Ovary (tissue), 7 donors: ENCODE measurements at regions not wholly inside any gene's neighbourhood (a gene's known extent, or its start where the extent isn't known, plus 50 kb on each side); places are given as distances from the start of the nearest gene placed in this dataset.

Experiments
- DNase-seq, 5 donors: peaks; one replicate each; pipeline ENCODE4 v3.0.0-alpha.2; 2019 to 2020
- H3K27ac ChIP-seq, 2 donors: fragments of 200-600 bp; one replicate each; pipeline versions ENCODE4 v1.5.1 to v1.8.0; 2019 to 2022
- H3K27me3 ChIP-seq: fragments of 200-600 bp; one replicate; pipeline ENCODE4 v1.8.0; 2022
- H3K36me3 ChIP-seq: fragments of 200-600 bp; sonication (generic); one replicate; pipeline ENCODE4 v1.5.1; 2019
- H3K4me1 ChIP-seq: one replicate; pipeline ENCODE4 v1.8.1; 2013; ENCODE audit warnings: mild to moderate bottlenecking, moderate library complexity; ENCODE audit not compliant: insufficient read depth
- H3K4me3 ChIP-seq: fragments of 200-600 bp; sonication (generic); one replicate; pipeline ENCODE4 v1.5.1; 2017
- H3K9me3 ChIP-seq, 2 donors: fragments of 200-600 bp in 1 of 2; sonication (generic) in 1 of 2; one replicate each; pipeline versions ENCODE4 v1.5.1 to v1.8.1; 2013 to 2019; ENCODE audit warnings: mild to moderate bottlenecking in 1 of 2, moderate library complexity in 1 of 2
- EP300 ChIP-seq: sonication (generic); formaldehyde crosslinking; IDR thresholded peaks from one replicate; pipeline ENCODE4 v1.6.1; 2017; ENCODE audit warnings: antibody characterized with exemption
- POLR2A ChIP-seq: fragments of 450-650 bp; IDR thresholded peaks from one replicate; pipeline ENCODE4 v1.6.1; 2017; ENCODE audit warnings: antibody characterized with exemption, mild to moderate bottlenecking, moderate library complexity
- WGBS, 3 donors: extraction: QIAGEN DNeasy Blood & Tissue Kit in 1 of 3; methylation state at CpG; one replicate each; pipeline versions ENCODE4 v1.1.5 to v1.1.7; 2013 to 2017; 5-methylcytosine and 5-hydroxymethylcytosine counted together
- intact Hi-C, 4 donors: fragments of 100-400 bp; cut with DNase I; formaldehyde crosslinking; loops; one replicate each; pipeline versions ENCODE4 v1.11.0 to v1.15.1; 2022 to 2023
- TF ChIP-seq, protein P1 (sequence below), 3 donors: fragments of 450-650 bp in 2 of 3; fragments of 200-600 bp in 1 of 3; IDR thresholded peaks; one replicate each; pipeline versions ENCODE4 v1.5.1 to v1.8.0; 2016 to 2022; ENCODE audit warnings: antibody characterized with exemption in 3 of 3, mild to moderate bottlenecking in 1 of 3
- donor health status: DM: no; HTN: no; CAD: no; lungs with moderate emphysema.
- donor health status: DM: no; HTN: no; CAD: no.
- donor health status: Bipolar disorder and iron deficiency.
- donor health status: DM: no; HTN: no; CAD: no.
- donor health status: DM: yes; HTN: yes; CAD: no.

- Histone ChIP-seq H3K9me3 (no peaks in the 10 kb centered on the region), H3K4me3 (no peak overlapping the region), H3K27me3 (no peaks in the 10 kb centered on the region), H3K27ac (no peak overlapping the region), H3K36me3 (no peaks in the 10 kb centered on the region), H3K4me1 (peaks cover 3% of the 10 kb centered on the region)
- 45 to 61% (median 56%) methylated on average over 6 of the region's 6 CpGs for WGBS, 3 donors
- TF ChIP-seq EP300 (no peak), POLR2A (no peak)
- TF ChIP-seq, protein P1, sequence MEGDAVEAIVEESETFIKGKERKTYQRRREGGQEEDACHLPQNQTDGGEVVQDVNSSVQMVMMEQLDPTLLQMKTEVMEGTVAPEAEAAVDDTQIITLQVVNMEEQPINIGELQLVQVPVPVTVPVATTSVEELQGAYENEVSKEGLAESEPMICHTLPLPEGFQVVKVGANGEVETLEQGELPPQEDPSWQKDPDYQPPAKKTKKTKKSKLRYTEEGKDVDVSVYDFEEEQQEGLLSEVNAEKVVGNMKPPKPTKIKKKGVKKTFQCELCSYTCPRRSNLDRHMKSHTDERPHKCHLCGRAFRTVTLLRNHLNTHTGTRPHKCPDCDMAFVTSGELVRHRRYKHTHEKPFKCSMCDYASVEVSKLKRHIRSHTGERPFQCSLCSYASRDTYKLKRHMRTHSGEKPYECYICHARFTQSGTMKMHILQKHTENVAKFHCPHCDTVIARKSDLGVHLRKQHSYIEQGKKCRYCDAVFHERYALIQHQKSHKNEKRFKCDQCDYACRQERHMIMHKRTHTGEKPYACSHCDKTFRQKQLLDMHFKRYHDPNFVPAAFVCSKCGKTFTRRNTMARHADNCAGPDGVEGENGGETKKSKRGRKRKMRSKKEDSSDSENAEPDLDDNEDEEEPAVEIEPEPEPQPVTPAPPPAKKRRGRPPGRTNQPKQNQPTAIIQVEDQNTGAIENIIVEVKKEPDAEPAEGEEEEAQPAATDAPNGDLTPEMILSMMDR (IDR thresholded peaks at IDR 0.05) = no peak
- peak in 2 of 5 donors; percentile 41 to 66 for DNase-seq
- intact Hi-C loops = no loop called here
These were observed 54.7 kb upstream of the EPS8L3 start for GRCh38 chr1:109818271-109818987.

- H3K27ac ChIP-seq = no peak overlapping the region
- intact Hi-C loops = no loop called here
These were observed 54.2 kb upstream of the EPS8L3 start for GRCh38 chr1:109817881-109818270.

GRCh38 chr1:109816975-109817535 is 53.3 kb upstream of the EPS8L3 start:
- Histone ChIP-seq H3K9me3 (no peaks in the 10 kb centered on the region), H3K36me3 (no peaks in the 10 kb centered on the region), H3K4me3 (no peak overlapping the region), H3K27ac (no peak overlapping the region), H3K4me1 (peaks cover 3% of the 10 kb centered on the region), H3K27me3 (no peaks in the 10 kb centered on the region)
- 97 to 98% (median 97%) methylated on average over 4 of the region's 4 CpGs for WGBS, 3 donors
- DNase-seq = peak in 1 of 5 donors; percentile 21
- TF ChIP-seq, protein P1 (IDR thresholded peaks at IDR 0.05) = no peak
- no peak for TF ChIP-seq POLR2A
- no peak for TF ChIP-seq EP300
- intact Hi-C loops = no loop called here

More at GRCh38 chr1:109817881-109818270, 54.2 kb upstream of the EPS8L3 start:
- Histone ChIP-seq H3K27me3 (no peaks in the 10 kb centered on the region), H3K4me3 (no peak overlapping the region), H3K36me3 (no peaks in the 10 kb centered on the region), H3K4me1 (peaks cover 3% of the 10 kb centered on the region), H3K9me3 (no peaks in the 10 kb centered on the region)
- TF ChIP-seq, protein P1 (IDR thresholded peaks at IDR 0.05) = no peak
- TF ChIP-seq POLR2A (no peak), EP300 (no peak)
- 90 to 100% (median 95%) methylated on average over 2 of the region's 2 CpGs for WGBS, 3 donors
- peak in 1 of 5 donors; percentile 18 for DNase-seq

DNA sequence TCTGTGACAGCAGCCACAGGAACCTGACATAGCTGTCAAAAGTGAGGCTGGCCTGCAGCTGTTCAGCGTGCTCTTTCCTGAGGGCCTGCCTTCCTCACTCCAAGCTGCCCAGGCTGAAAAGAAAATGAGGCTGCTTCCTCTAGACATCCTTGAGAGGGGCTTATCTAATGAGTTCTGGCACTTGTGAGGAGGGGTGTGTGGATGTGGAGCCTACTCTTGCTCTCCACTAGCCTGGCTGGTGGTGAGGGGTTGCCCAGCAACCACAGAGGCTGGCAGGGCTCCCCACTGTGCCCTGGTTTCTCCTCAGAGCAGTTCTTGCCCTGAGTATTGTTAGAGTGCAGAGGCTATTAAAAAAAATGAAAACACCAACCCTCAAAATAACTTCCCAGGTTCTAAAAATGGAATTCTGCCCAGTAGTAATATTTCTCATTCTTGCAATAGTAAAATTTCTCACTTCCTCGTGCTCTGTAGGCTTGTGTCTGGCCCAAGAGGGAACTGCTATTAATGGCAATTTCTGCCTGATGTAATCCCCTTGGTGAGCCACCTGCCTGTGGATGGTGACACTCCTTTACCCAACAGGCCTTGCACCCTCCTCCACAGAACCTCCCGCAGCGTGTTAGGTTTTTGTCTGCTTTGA is 52.6 kb upstream of the EPS8L3 start:
- DNase-seq = peak in 1 of 5 donors; percentile 36
- no peak overlapping the region for H3K27ac ChIP-seq
- H3K4me1 ChIP-seq = peaks cover 3% of the 10 kb centered on the region
- 18 to 41% (median 20%) methylated on average over 4 of the region's 4 CpGs for WGBS, 3 donors
- H3K4me3 ChIP-seq = no peak overlapping the region
- H3K27me3 ChIP-seq = no peaks in the 10 kb centered on the region
- H3K9me3 ChIP-seq = no peaks in the 10 kb centered on the region
- TF ChIP-seq EP300 (no peak), POLR2A (no peak)
- no peaks in the 10 kb centered on the region for H3K36me3 ChIP-seq
- intact Hi-C loops = no loop called here

- Histone ChIP-seq H3K4me1 (peaks cover 3% of the 10 kb centered on the region), H3K4me3 (no peak overlapping the region), H3K27ac (no peak overlapping the region), H3K27me3 (no peaks in the 10 kb centered on the region), H3K9me3 (no peaks in the 10 kb centered on the region), H3K36me3 (no peaks in the 10 kb centered on the region)
- intact Hi-C loops = no loop called here
- no peak for TF ChIP-seq EP300
- TF ChIP-seq POLR2A = no peak
- TF ChIP-seq, protein P1 (IDR thresholded peaks at IDR 0.05) = no peak
- peak in 1 of 5 donors; percentile 31 for DNase-seq
- WGBS, 3 donors = 12 to 30% (median 26%) methylated on average over 3 of the region's 3 CpGs
These were observed 52.1 kb upstream of the EPS8L3 start for GRCh38 chr1:109815809-109816174.
